H1 (cell line): ENCODE measurements at regions not wholly inside any gene's neighbourhood (a gene's known extent, or its start where the extent isn't known, plus 50 kb on each side); places are given as distances from the start of the nearest gene placed in this dataset.

ENCODE experiments used
- ASH2L ChIP-seq: fragments of 200-600, 300-600 bp; sonication (generic); IDR thresholded peaks from one replicate; pipeline ENCODE4 v1.7.1; 2017; ENCODE audit warnings: low read length
- BACH1 ChIP-seq: IDR thresholded peaks from 2 replicates; pipeline ENCODE4 v1.6.1; 2012; ENCODE audit warnings: low read length, improper control_type of control experiment
- BCL11A ChIP-seq, 2 experiments: IDR thresholded peaks; one replicate each; pipeline ENCODE4 v1.6.1; 2011; ENCODE audit warnings: low read depth in 2 of 2, low read length in 2 of 2, mild to moderate bottlenecking in 2 of 2
- CEBPB ChIP-seq: IDR thresholded peaks from 2 replicates; pipeline ENCODE4 v1.6.1; 2012; ENCODE audit warnings: low read depth, low read length
- CHD2 ChIP-seq: IDR thresholded peaks from 2 replicates; pipeline ENCODE4 v1.6.1; 2012; ENCODE audit warnings: low read length, improper control_type of control experiment
- CREB1 ChIP-seq: IDR thresholded peaks from 2 replicates; pipeline ENCODE4 v1.6.1; 2012; ENCODE audit warnings: inconsistent platforms
- CTBP2 ChIP-seq: IDR thresholded peaks from 2 replicates; pipeline ENCODE4 v1.7.0; 2011; ENCODE audit warnings: borderline replicate concordance, mild to moderate bottlenecking, moderate library complexity, mixed read lengths, low read length; ENCODE audit not compliant: insufficient read depth, insufficient read length
- HDAC6 ChIP-seq: IDR thresholded peaks from one replicate; pipeline ENCODE4 v1.7.1; 2012; ENCODE audit warnings: low read depth, mild to moderate bottlenecking, inconsistent platforms, low read length, moderate library complexity
- JUND ChIP-seq: IDR thresholded peaks from 2 replicates; pipeline ENCODE4 v1.6.1; 2011; ENCODE audit warnings: mild to moderate bottlenecking, improper control_type of control experiment, low read length
- KDM4A ChIP-seq: IDR thresholded peaks from one replicate; pipeline ENCODE4 v1.7.1; 2012; ENCODE audit warnings: low read depth, mild to moderate bottlenecking, moderate library complexity, low read length, inconsistent platforms; ENCODE audit not compliant: severe bottlenecking
- KDM5A ChIP-seq: fragments of 200-600 bp; IDR thresholded peaks from 2 replicates; pipeline ENCODE4 v1.7.1; 2012; ENCODE audit warnings: mild to moderate bottlenecking, low read length, inconsistent platforms, mixed read lengths
- NANOG ChIP-seq: IDR thresholded peaks from 2 replicates; pipeline ENCODE4 v1.6.1; 2011; ENCODE audit warnings: low read length, low read depth, mild to moderate bottlenecking, inconsistent platforms; ENCODE audit not compliant: insufficient read depth, poor library complexity, severe bottlenecking
- PHF8 ChIP-seq: fragments of 200-600 bp; sonication (generic); conservative IDR thresholded peaks from 2 replicates; pipeline ENCODE4 v1.7.1; 2012; ENCODE audit warnings: low read depth, mild to moderate bottlenecking, inconsistent platforms, low read length, moderate library complexity
- POLR2A ChIP-seq, 2 experiments: IDR thresholded peaks; 1 replicate in 1 of 2; 2 replicates in 1 of 2; pipeline ENCODE4 v1.6.1; 2011; ENCODE audit warnings: low read depth in 2 of 2, low read length in 2 of 2, mild to moderate bottlenecking in 2 of 2; ENCODE audit errors: control extremely low read depth in 1 of 2
- RFX5 ChIP-seq: IDR thresholded peaks from 2 replicates; pipeline ENCODE4 v1.6.1; 2011; ENCODE audit warnings: low read depth, low read length, improper control_type of control experiment, borderline replicate concordance
- RNF2 ChIP-seq: fragments of 200-900, 300-1000 bp; sonication (generic); IDR thresholded peaks from 2 replicates; pipeline ENCODE4 v1.7.1; 2016; ENCODE audit warnings: borderline replicate concordance, low read depth, mild to moderate bottlenecking, antibody characterized with exemption, low read length; ENCODE audit not compliant: poor library complexity, severe bottlenecking; ENCODE audit errors: missing control alignments
- SP1 ChIP-seq: IDR thresholded peaks from 2 replicates; pipeline ENCODE4 v1.6.1; 2011; ENCODE audit warnings: low read depth, low read length
- SP2 ChIP-seq: IDR thresholded peaks from 2 replicates; pipeline ENCODE4 v1.6.1; 2012; ENCODE audit warnings: mild to moderate bottlenecking, low read length, inconsistent platforms
- SP4 ChIP-seq: IDR thresholded peaks from 2 replicates; pipeline ENCODE4 v1.6.1; 2012; ENCODE audit warnings: low read length, inconsistent platforms
- TBP ChIP-seq: IDR thresholded peaks from 2 replicates; pipeline ENCODE4 v1.6.1; 2011; ENCODE audit warnings: low read depth, low read length, improper control_type of control experiment
- TCF12 ChIP-seq: IDR thresholded peaks from 2 replicates; pipeline ENCODE4 v1.6.1; 2011; ENCODE audit warnings: low read depth, mild to moderate bottlenecking, low read length
- TEAD4 ChIP-seq: IDR thresholded peaks from 2 replicates; pipeline ENCODE4 v1.6.1; 2012; ENCODE audit warnings: low read depth, low read length, inconsistent platforms, mixed read lengths
- TF ChIP-seq, protein P1 (sequence below): IDR thresholded peaks from 2 replicates; pipeline ENCODE4 v1.6.1; 2011; ENCODE audit warnings: low read depth, mild to moderate bottlenecking, low read length; ENCODE audit not compliant: insufficient read depth
- TF ChIP-seq, protein P2 (sequence below): IDR thresholded peaks from 2 replicates; pipeline ENCODE4 v1.6.1; 2012; ENCODE audit warnings: inconsistent platforms
- TF ChIP-seq, protein P3 (sequence below): IDR thresholded peaks from 2 replicates; pipeline ENCODE4 v1.6.1; 2012; ENCODE audit warnings: inconsistent platforms

DNA sequence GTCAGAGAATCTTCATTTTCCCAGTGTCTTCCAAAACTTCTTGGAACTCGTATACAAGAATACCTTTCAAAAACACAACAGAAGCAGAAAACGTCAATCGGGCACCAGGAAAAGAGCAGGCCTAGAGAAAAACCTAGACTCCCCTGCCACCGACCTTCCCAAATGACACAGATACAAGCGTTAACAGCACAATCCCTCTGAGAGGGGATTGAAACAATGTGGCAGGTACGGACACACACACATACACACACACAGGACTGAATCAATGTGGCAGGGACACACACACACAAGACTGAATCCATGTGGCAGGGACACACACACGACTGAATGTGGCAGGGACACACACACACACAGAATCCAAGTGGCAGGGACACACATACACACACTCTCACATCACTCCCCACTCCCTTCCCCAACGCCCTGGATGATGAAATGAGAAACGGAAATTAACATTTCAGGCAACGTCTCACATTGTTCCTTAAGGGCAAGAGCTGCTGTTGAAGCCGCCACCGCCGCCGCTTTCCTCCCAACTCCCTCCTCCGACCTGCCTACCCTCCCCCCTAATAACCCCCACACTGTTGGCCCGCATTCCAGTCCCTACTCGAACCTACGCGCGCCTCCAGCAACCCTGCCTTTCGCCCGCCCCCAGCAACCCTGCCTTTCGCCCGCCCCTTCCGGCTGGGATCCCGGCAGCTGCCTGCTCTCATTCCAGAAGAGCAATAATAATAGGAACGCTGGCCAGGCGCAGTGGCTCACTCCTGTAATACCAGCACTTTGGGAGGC, 302.1 kb upstream of the HSFY2 start (continued):
- TF ChIP-seq HDAC6 (no peak), BCL11A (IDR thresholded peaks at IDR 0.05; ENCODE audit: low read depth in 2 of 2, low read length in 2 of 2) (no peak), JUND (no peak), POLR2A (IDR thresholded peaks at IDR 0.05; ENCODE audit: control extremely low read depth in 1 of 2, low read depth in 2 of 2, low read length in 2 of 2) (no peak; a peak in 1 of 3 replicates), SP4 (no peak), RNF2 (no peak), BACH1 (no peak), CEBPB (no peak), CREB1 (no peak), TEAD4 (peak; percentile 58; the same call in 1 of the 2 replicates), RFX5 (no peak), NANOG (no peak), TCF12 (no peak), ASH2L (peak; percentile 46), TBP (peak; percentile 50), CHD2 (no peak), PHF8 (no peak; the same call in 1 of the 2 replicates), KDM5A (no peak), SP1 (no peak), SP2 (no peak), CTBP2 (no peak), KDM4A (no peak)
- TF ChIP-seq, protein P1, sequence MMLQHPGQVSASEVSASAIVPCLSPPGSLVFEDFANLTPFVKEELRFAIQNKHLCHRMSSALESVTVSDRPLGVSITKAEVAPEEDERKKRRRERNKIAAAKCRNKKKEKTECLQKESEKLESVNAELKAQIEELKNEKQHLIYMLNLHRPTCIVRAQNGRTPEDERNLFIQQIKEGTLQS = no peak
- TF ChIP-seq, protein P2, sequence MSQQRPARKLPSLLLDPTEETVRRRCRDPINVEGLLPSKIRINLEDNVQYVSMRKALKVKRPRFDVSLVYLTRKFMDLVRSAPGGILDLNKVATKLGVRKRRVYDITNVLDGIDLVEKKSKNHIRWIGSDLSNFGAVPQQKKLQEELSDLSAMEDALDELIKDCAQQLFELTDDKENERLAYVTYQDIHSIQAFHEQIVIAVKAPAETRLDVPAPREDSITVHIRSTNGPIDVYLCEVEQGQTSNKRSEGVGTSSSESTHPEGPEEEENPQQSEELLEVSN = no peak
- TF ChIP-seq, protein P3, sequence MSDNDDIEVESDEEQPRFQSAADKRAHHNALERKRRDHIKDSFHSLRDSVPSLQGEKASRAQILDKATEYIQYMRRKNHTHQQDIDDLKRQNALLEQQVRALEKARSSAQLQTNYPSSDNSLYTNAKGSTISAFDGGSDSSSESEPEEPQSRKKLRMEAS = no peak
